H9 (cell line): ENCODE measurements at regions not wholly inside any gene's neighbourhood (a gene's known extent, or its start where the extent isn't known, plus 50 kb on each side); places are given as distances from the start of the nearest gene placed in this dataset.

Experiments used
- DNase-seq: peaks from one replicate; pipeline ENCODE4 v3.0.0-alpha.2; 2017
- H2AFZ ChIP-seq: one replicate; pipeline ENCODE4 v1.6.1; 2013; ENCODE audit warnings: mild to moderate bottlenecking, low read length, control low read depth, moderate library complexity
- H2AK5ac ChIP-seq: 2 replicates; pipeline ENCODE4 v1.6.1; 2013; ENCODE audit warnings: low read length, control low read depth, mixed read lengths; ENCODE audit not compliant: insufficient read length
- H2BK120ac ChIP-seq: one replicate; pipeline ENCODE4 v1.6.1; 2013; ENCODE audit warnings: low read depth, mild to moderate bottlenecking, low read length, control low read depth, inconsistent platforms; ENCODE audit not compliant: poor library complexity, severe bottlenecking
- H2BK12ac ChIP-seq: 2 replicates; pipeline ENCODE4 v1.6.1; 2013; ENCODE audit warnings: low read length, control low read depth, mixed read lengths, low read depth; ENCODE audit not compliant: insufficient read length
- H2BK15ac ChIP-seq: 2 replicates; pipeline ENCODE4 v1.6.1; 2013; ENCODE audit warnings: low read depth, low read length, control low read depth
- H2BK20ac ChIP-seq: one replicate; pipeline ENCODE4 v1.6.1; 2013; ENCODE audit warnings: low read depth, mild to moderate bottlenecking, low read length, control low read depth, inconsistent platforms; ENCODE audit not compliant: poor library complexity, severe bottlenecking
- H2BK5ac ChIP-seq: 2 replicates; pipeline ENCODE4 v1.6.1; 2013; ENCODE audit warnings: low read length, control low read depth, mixed read lengths; ENCODE audit not compliant: insufficient read length
- H3K14ac ChIP-seq: 2 replicates; pipeline ENCODE4 v1.6.1; 2013; ENCODE audit warnings: low read length, control low read depth; ENCODE audit not compliant: insufficient read depth
- H3K18ac ChIP-seq: 2 replicates; pipeline ENCODE4 v1.6.1; 2013; ENCODE audit warnings: low read depth, mild to moderate bottlenecking, mixed read lengths, low read length, control low read depth; ENCODE audit not compliant: insufficient read length
- H3K23ac ChIP-seq: 2 replicates; pipeline ENCODE4 v1.6.1; 2013; ENCODE audit warnings: low read length, control low read depth, mixed read lengths, low read depth; ENCODE audit not compliant: insufficient read length
- H3K23me2 ChIP-seq: 2 replicates; pipeline ENCODE4 v1.6.1; 2013; ENCODE audit warnings: low read depth, mild to moderate bottlenecking, mixed read lengths, low read length, control low read depth; ENCODE audit not compliant: insufficient read length, poor library complexity, severe bottlenecking
- H3K27ac ChIP-seq: 2 replicates; pipeline ENCODE4 v1.5.1; 2013; ENCODE audit warnings: low read length, control low read depth, mixed read lengths, low read depth; ENCODE audit not compliant: insufficient read length
- H3K27me3 ChIP-seq: 2 replicates; pipeline ENCODE4 v1.6.1; 2013; ENCODE audit warnings: low read length, control low read depth, inconsistent platforms; ENCODE audit not compliant: insufficient read depth
- H3K4ac ChIP-seq: 2 replicates; pipeline ENCODE4 v1.6.1; 2013; ENCODE audit warnings: low read depth, mild to moderate bottlenecking, control low read depth, inconsistent platforms, low read length, moderate library complexity
- H3K4me1 ChIP-seq: 2 replicates; pipeline ENCODE4 v1.6.1; 2013; ENCODE audit warnings: low read length, control low read depth, inconsistent platforms; ENCODE audit not compliant: insufficient read depth
- H3K4me2 ChIP-seq: 2 replicates; pipeline ENCODE4 v1.6.1; 2013; ENCODE audit warnings: low read length, control low read depth, mixed read lengths; ENCODE audit not compliant: insufficient read length, insufficient read depth
- H3K56ac ChIP-seq: 2 replicates; pipeline ENCODE4 v1.6.1; 2013; ENCODE audit warnings: low read depth, mild to moderate bottlenecking, mixed read lengths, low read length, control low read depth; ENCODE audit not compliant: insufficient read length
- H3K79me1 ChIP-seq: 2 replicates; pipeline ENCODE4 v1.6.1; 2013; ENCODE audit warnings: low read depth, mild to moderate bottlenecking, moderate library complexity, low read length, control low read depth, inconsistent platforms; ENCODE audit not compliant: insufficient read depth, poor library complexity, severe bottlenecking
- H3K79me2 ChIP-seq: 2 replicates; pipeline ENCODE4 v1.6.1; 2013; ENCODE audit warnings: low read length, control low read depth, inconsistent platforms; ENCODE audit not compliant: insufficient read depth
- H3K9ac ChIP-seq: 2 replicates; pipeline ENCODE4 v1.6.1; 2013; ENCODE audit warnings: low read length, control low read depth, mixed read lengths; ENCODE audit not compliant: insufficient read length; ENCODE audit errors: extremely low read depth
- H3K9me3 ChIP-seq: one replicate; pipeline ENCODE4 v1.6.1; 2013; ENCODE audit warnings: low read depth, low read length, inconsistent platforms; ENCODE audit not compliant: control insufficient read depth
- H3T11ph ChIP-seq: one replicate; pipeline ENCODE4 v1.6.1; 2013; ENCODE audit warnings: mild to moderate bottlenecking, low read length, control low read depth, inconsistent platforms
- H4K20me1 ChIP-seq: one replicate; pipeline ENCODE4 v1.6.1; 2013; ENCODE audit not compliant: control insufficient read depth, insufficient read length, insufficient read depth
- H4K5ac ChIP-seq: 2 replicates; pipeline ENCODE4 v1.6.1; 2013; ENCODE audit warnings: low read depth, mild to moderate bottlenecking, mixed read lengths, low read length, control low read depth; ENCODE audit not compliant: insufficient read length
- H4K8ac ChIP-seq: replicated peaks from 2 replicates; pipeline ENCODE4 v1.6.1; 2013; ENCODE audit warnings: low read length, control low read depth, mixed read lengths, low read depth; ENCODE audit not compliant: insufficient read length
- H4K91ac ChIP-seq: 2 replicates; pipeline ENCODE4 v1.6.1; 2013; ENCODE audit warnings: low read depth, mild to moderate bottlenecking, moderate library complexity, mixed read lengths, low read length, control low read depth; ENCODE audit not compliant: insufficient read length
- H3K27ac Mint-ChIP-seq, 3 experiments: 2 replicates in 2 of 3; 3 replicates in 1 of 3; pipeline ENCODE4 v1.8.0; 2020 to 2021; ENCODE audit warnings: mixed read lengths in 3 of 3, mild to moderate bottlenecking in 1 of 3, moderate library complexity in 1 of 3
- H3K27me3 Mint-ChIP-seq: 2 replicates; pipeline ENCODE4 v1.8.0; 2021; ENCODE audit warnings: low read depth, mild to moderate bottlenecking, moderate library complexity, mixed read lengths
- H3K36me3 Mint-ChIP-seq, 3 experiments: 2 replicates in 2 of 3; 3 replicates in 1 of 3; pipeline ENCODE4 v1.8.0; 2020 to 2021; ENCODE audit warnings: low read depth in 3 of 3, mixed read lengths in 3 of 3; ENCODE audit not compliant: insufficient read depth in 1 of 3
- H3K4me1 Mint-ChIP-seq, 2 experiments: 2 replicates each; pipeline ENCODE4 v1.8.0; 2020; ENCODE audit warnings: mixed read lengths in 2 of 2
- H3K4me3 Mint-ChIP-seq, 2 experiments: 2 replicates in 1 of 2; 3 replicates in 1 of 2; pipeline ENCODE4 v1.8.0; 2020 to 2021; ENCODE audit warnings: mild to moderate bottlenecking in 2 of 2, mixed read lengths in 2 of 2, moderate library complexity in 1 of 2
- H3K9me3 Mint-ChIP-seq, 2 experiments: 2 replicates in 1 of 2; 3 replicates in 1 of 2; pipeline ENCODE4 v1.8.0; 2020; ENCODE audit warnings: mild to moderate bottlenecking in 2 of 2, mixed read lengths in 2 of 2, moderate library complexity in 1 of 2
- WGBS: extraction: QIAGEN DNeasy Blood & Tissue Kit; methylation state at CpG from one replicate; pipeline ENCODE4 v1.1.7; 2013; ENCODE audit warnings: missing lambda C conversion rate, low lambda C conversion rate, mixed read lengths; ENCODE audit not compliant: insufficient read length; ENCODE audit errors: extremely low coverage; 5-methylcytosine and 5-hydroxymethylcytosine counted together
- TF ChIP-seq, protein P1 (sequence below): fragments of 200-600 bp; sonication (generic); conservative IDR thresholded peaks from 3 replicates; pipeline ENCODE4 v1.8.0; 2021; ENCODE audit warnings: antibody characterized with exemption, mild to moderate bottlenecking

- H2BK15ac ChIP-seq = no peak overlapping the region
- H3K79me2 ChIP-seq = no peaks in the 10 kb centered on the region
- H3T11ph ChIP-seq = no peak overlapping the region
- H3K79me1 ChIP-seq = no peaks in the 10 kb centered on the region
- no peaks in the 10 kb centered on the region for H3K27me3 ChIP-seq
- H3K9me3 ChIP-seq = no peaks in the 10 kb centered on the region
- H3K4me1 ChIP-seq = no peaks in the 10 kb centered on the region
- H4K20me1 ChIP-seq = no peaks in the 10 kb centered on the region
- no CpG with 5 or more reads among the region's 1 CpG for WGBS
- Mint-ChIP-seq H3K9me3 (0 out of 5 replicates have a peak, but pooled peaks cover 0 to 2% of the 10 kb centered on the region in 2 experiments), H3K4me3 (no peak overlapping the region), H3K4me1 (no peaks in the 10 kb centered on the region), H3K27me3 (no peaks in the 10 kb centered on the region), H3K36me3 (no peaks in the 10 kb centered on the region), H3K27ac (no peak overlapping the region)
- no peak for DNase-seq
- H2BK12ac ChIP-seq = no peak overlapping the region
- no peak overlapping the region for H3K56ac ChIP-seq
- H4K5ac ChIP-seq = no peak overlapping the region
- H3K14ac ChIP-seq = no peak overlapping the region
- no peak overlapping the region for H4K8ac ChIP-seq
- H2BK20ac ChIP-seq = no peak overlapping the region
- H3K4ac ChIP-seq = no peak overlapping the region
- H3K18ac ChIP-seq = no peak overlapping the region
- H2BK120ac ChIP-seq = no peak overlapping the region
- H3K4me2 ChIP-seq = no peak overlapping the region
- TF ChIP-seq, protein P1, sequence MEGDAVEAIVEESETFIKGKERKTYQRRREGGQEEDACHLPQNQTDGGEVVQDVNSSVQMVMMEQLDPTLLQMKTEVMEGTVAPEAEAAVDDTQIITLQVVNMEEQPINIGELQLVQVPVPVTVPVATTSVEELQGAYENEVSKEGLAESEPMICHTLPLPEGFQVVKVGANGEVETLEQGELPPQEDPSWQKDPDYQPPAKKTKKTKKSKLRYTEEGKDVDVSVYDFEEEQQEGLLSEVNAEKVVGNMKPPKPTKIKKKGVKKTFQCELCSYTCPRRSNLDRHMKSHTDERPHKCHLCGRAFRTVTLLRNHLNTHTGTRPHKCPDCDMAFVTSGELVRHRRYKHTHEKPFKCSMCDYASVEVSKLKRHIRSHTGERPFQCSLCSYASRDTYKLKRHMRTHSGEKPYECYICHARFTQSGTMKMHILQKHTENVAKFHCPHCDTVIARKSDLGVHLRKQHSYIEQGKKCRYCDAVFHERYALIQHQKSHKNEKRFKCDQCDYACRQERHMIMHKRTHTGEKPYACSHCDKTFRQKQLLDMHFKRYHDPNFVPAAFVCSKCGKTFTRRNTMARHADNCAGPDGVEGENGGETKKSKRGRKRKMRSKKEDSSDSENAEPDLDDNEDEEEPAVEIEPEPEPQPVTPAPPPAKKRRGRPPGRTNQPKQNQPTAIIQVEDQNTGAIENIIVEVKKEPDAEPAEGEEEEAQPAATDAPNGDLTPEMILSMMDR = no peak
- H3K23ac ChIP-seq = no peak overlapping the region
- no peak overlapping the region for H3K9ac ChIP-seq
- H3K27ac ChIP-seq = no peak overlapping the region
- H2BK5ac ChIP-seq = no peak overlapping the region
- no peak overlapping the region for H4K91ac ChIP-seq
- H2AK5ac ChIP-seq = no peak overlapping the region
- H3K23me2 ChIP-seq = no peaks in the 10 kb centered on the region
- H2AFZ ChIP-seq = no peak overlapping the region
Measured at GRCh38 chr13:89940383-89940782, 1407.1 kb upstream of the MIR17HG start.
